Astrocyte (in vitro differentiated cells and primary cell): ENCODE measurements at regions not wholly inside any gene's neighbourhood (a gene's known extent, or its start where the extent isn't known, plus 50 kb on each side); places are given as distances from the start of the nearest gene placed in this dataset.

ENCODE experiments used
- DNase-seq: peaks from one replicate; pipeline ENCODE4 v3.0.0-alpha.2; 2010; ENCODE audit warnings: low read depth
- FAIRE-seq: peaks from 2 replicates; lab custom pipeline; 2011; peaks lifted over from hg19 to GRCh38; lab: Jason Lieb, UNC
- H2AFZ ChIP-seq: 2 replicates; pipeline ENCODE4 v1.6.0; 2012; ENCODE audit warnings: low read depth, low read length, inconsistent platforms
- H3K27ac ChIP-seq: 2 replicates; pipeline ENCODE4 v1.5.1; 2011; ENCODE audit warnings: low read depth, low read length, inconsistent platforms
- H3K27me3 ChIP-seq: 2 replicates; pipeline ENCODE4 v1.6.0; 2011; ENCODE audit warnings: low read length, inconsistent platforms; ENCODE audit not compliant: insufficient read depth
- H3K36me3 ChIP-seq: 2 replicates; pipeline ENCODE4 v1.5.1; 2011; ENCODE audit warnings: low read length, inconsistent platforms; ENCODE audit not compliant: insufficient read depth
- H3K4me1 ChIP-seq: 2 replicates; pipeline ENCODE4 v1.5.1; 2011; ENCODE audit warnings: low read length, inconsistent platforms; ENCODE audit not compliant: insufficient read depth
- H3K4me2 ChIP-seq: 2 replicates; pipeline ENCODE4 v1.6.0; 2012; ENCODE audit warnings: low read length, inconsistent platforms
- H3K4me3 ChIP-seq: 2 replicates; pipeline ENCODE4 v1.5.1; 2011; ENCODE audit warnings: low read depth, mild to moderate bottlenecking, low read length, inconsistent platforms; ENCODE audit not compliant: insufficient read depth
- H3K79me2 ChIP-seq: 2 replicates; pipeline ENCODE4 v1.6.0; 2012; ENCODE audit warnings: mild to moderate bottlenecking, low read length, inconsistent platforms; ENCODE audit not compliant: insufficient read depth
- H3K9ac ChIP-seq: 2 replicates; pipeline ENCODE4 v1.6.0; 2012; ENCODE audit warnings: mild to moderate bottlenecking, low read length, inconsistent platforms
- H3K9me3 ChIP-seq: 2 replicates; pipeline ENCODE4 v1.5.1; 2012; ENCODE audit warnings: low read depth, mild to moderate bottlenecking, low read length, inconsistent platforms; ENCODE audit not compliant: insufficient read depth
- H4K20me1 ChIP-seq: 2 replicates; pipeline ENCODE4 v1.6.0; 2012; ENCODE audit warnings: low read length, inconsistent platforms; ENCODE audit not compliant: insufficient read depth
- H3K27ac Mint-ChIP-seq: one replicate; pipeline ENCODE4 v1.8.0; 2021; ENCODE audit warnings: mild to moderate bottlenecking, mixed read lengths; ENCODE audit not compliant: unreplicated experiment
- H3K27me3 Mint-ChIP-seq: one replicate; pipeline ENCODE4 v1.8.0; 2021; ENCODE audit warnings: low read depth, mixed read lengths; ENCODE audit not compliant: unreplicated experiment
- H3K36me3 Mint-ChIP-seq: one replicate; pipeline ENCODE4 v1.8.0; 2021; ENCODE audit warnings: low read depth, mixed read lengths; ENCODE audit not compliant: unreplicated experiment
- H3K4me1 Mint-ChIP-seq: one replicate; pipeline ENCODE4 v1.8.0; 2021; ENCODE audit warnings: low read depth, mixed read lengths; ENCODE audit not compliant: unreplicated experiment
- H3K4me3 Mint-ChIP-seq: one replicate; pipeline ENCODE4 v1.8.0; 2021; ENCODE audit warnings: mild to moderate bottlenecking, moderate library complexity, mixed read lengths; ENCODE audit not compliant: unreplicated experiment
- H3K9me3 Mint-ChIP-seq: one replicate; pipeline ENCODE4 v1.8.0; 2021; ENCODE audit warnings: mild to moderate bottlenecking, mixed read lengths; ENCODE audit not compliant: unreplicated experiment
- EZH2 ChIP-seq: IDR thresholded peaks from 2 replicates; pipeline ENCODE4 v1.6.1; 2012; ENCODE audit warnings: mild to moderate bottlenecking, low read length, inconsistent platforms; ENCODE audit not compliant: insufficient read depth
- TF ChIP-seq, protein P1 (sequence below): IDR thresholded peaks from 2 replicates; pipeline ENCODE4 v1.5.1; 2011; ENCODE audit warnings: low read depth, mild to moderate bottlenecking, inconsistent platforms, low read length, moderate library complexity; ENCODE audit not compliant: insufficient read depth

DNA sequence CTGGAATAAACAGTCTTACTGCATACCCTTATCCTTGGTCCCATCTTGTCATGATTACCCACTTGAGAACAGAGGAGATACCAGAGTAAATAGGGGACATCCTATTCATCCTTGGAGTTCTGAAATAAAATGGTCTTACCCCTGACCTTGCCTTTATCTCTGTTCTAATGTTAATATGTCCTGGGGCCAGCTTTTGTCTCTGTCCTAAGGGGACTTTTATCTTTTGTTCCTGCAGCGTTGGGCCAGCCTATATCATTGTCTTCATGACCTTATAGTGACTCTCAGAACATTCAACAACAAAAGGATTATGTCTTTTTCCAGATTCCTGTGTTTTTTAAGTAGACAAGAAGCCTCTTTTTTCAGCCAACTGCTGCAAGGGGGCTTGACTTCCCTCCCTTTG is 1057.5 kb downstream of the LRFN5 start:
- DNase-seq (no peak), FAIRE-seq (no peak)
- H3K4me3 ChIP-seq: no peak overlapping the region
- H3K79me2 ChIP-seq: no peaks in the 10 kb centered on the region
- H3K27me3 ChIP-seq: no peaks in the 10 kb centered on the region
- H3K4me1 ChIP-seq: no peaks in the 10 kb centered on the region
- H3K9me3 Mint-ChIP-seq: no peaks in the 10 kb centered on the region
- no peak overlapping the region for H3K27ac ChIP-seq
- no peak overlapping the region for H3K4me2 ChIP-seq
- H2AFZ ChIP-seq: no peak overlapping the region
- no peak overlapping the region for H3K4me3 Mint-ChIP-seq
- TF ChIP-seq EZH2: no peak
- TF ChIP-seq, protein P1, sequence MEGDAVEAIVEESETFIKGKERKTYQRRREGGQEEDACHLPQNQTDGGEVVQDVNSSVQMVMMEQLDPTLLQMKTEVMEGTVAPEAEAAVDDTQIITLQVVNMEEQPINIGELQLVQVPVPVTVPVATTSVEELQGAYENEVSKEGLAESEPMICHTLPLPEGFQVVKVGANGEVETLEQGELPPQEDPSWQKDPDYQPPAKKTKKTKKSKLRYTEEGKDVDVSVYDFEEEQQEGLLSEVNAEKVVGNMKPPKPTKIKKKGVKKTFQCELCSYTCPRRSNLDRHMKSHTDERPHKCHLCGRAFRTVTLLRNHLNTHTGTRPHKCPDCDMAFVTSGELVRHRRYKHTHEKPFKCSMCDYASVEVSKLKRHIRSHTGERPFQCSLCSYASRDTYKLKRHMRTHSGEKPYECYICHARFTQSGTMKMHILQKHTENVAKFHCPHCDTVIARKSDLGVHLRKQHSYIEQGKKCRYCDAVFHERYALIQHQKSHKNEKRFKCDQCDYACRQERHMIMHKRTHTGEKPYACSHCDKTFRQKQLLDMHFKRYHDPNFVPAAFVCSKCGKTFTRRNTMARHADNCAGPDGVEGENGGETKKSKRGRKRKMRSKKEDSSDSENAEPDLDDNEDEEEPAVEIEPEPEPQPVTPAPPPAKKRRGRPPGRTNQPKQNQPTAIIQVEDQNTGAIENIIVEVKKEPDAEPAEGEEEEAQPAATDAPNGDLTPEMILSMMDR: no peak
- H3K27ac Mint-ChIP-seq: no peak overlapping the region
- no peaks in the 10 kb centered on the region for H3K36me3 ChIP-seq
- no peak overlapping the region for H3K9ac ChIP-seq
- H3K4me1 Mint-ChIP-seq: no peaks in the 10 kb centered on the region
- no peaks in the 10 kb centered on the region for H3K27me3 Mint-ChIP-seq
- H3K36me3 Mint-ChIP-seq: no peaks in the 10 kb centered on the region
- no peaks in the 10 kb centered on the region for H4K20me1 ChIP-seq
- no peaks in the 10 kb centered on the region for H3K9me3 ChIP-seq

DNA sequence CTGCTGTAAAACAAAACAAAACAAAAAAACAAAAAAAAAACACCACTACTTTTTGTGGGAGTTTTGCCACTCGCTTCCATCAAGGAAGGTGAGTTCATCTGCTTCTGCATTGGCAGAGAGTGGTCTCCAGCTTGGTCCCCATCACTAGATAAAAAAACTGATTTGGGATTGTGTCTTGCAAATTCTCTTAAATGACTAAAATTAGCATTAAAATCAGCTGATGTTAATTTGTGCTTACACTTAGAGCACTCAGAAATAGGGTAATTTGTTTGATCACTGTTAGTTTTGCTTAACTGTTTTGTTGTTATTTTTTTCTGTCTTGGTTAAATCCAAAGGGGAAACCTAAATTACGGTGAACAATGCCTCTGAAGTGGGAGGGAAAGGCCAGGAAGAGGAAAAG is 1048.0 kb downstream of the LRFN5 start:
- no peak for TF ChIP-seq EZH2
- H3K4me1 ChIP-seq: no peaks in the 10 kb centered on the region
- Mint-ChIP-seq H3K9me3 (no peaks in the 10 kb centered on the region), H3K27me3 (no peaks in the 10 kb centered on the region), H3K36me3 (no peaks in the 10 kb centered on the region), H3K4me1 (no peaks in the 10 kb centered on the region), H3K4me3 (no peak overlapping the region), H3K27ac (no peak overlapping the region)
- H3K4me2 ChIP-seq: no peak overlapping the region
- H3K9ac ChIP-seq: no peak overlapping the region
- DNase-seq (no peak), FAIRE-seq (no peak)
- no peaks in the 10 kb centered on the region for H3K9me3 ChIP-seq
- no peaks in the 10 kb centered on the region for H3K79me2 ChIP-seq
- no peaks in the 10 kb centered on the region for H3K36me3 ChIP-seq
- no peak overlapping the region for H2AFZ ChIP-seq
- H4K20me1 ChIP-seq: no peaks in the 10 kb centered on the region
- no peak overlapping the region for H3K4me3 ChIP-seq
- H3K27ac ChIP-seq: no peak overlapping the region
- H3K27me3 ChIP-seq: no peaks in the 10 kb centered on the region

GRCh38 chr14:42642787-42643186 is 1036.1 kb downstream of the LRFN5 start:
- FAIRE-seq (no peak), DNase-seq (no peak)
- Histone ChIP-seq H3K4me1 (no peaks in the 10 kb centered on the region), H3K4me2 (no peak overlapping the region), H3K9ac (no peak overlapping the region), H3K9me3 (no peaks in the 10 kb centered on the region), H3K4me3 (no peak overlapping the region), H3K36me3 (no peaks in the 10 kb centered on the region), H4K20me1 (no peaks in the 10 kb centered on the region), H3K79me2 (no peaks in the 10 kb centered on the region), H3K27ac (no peak overlapping the region), H2AFZ (no peak overlapping the region), H3K27me3 (no peaks in the 10 kb centered on the region)
- no peaks in the 10 kb centered on the region for H3K4me1 Mint-ChIP-seq
- H3K27ac Mint-ChIP-seq: no peak overlapping the region
- H3K4me3 Mint-ChIP-seq: no peak overlapping the region
- H3K9me3 Mint-ChIP-seq: peaks cover 3% of the 10 kb centered on the region
- no peaks in the 10 kb centered on the region for H3K27me3 Mint-ChIP-seq
- no peaks in the 10 kb centered on the region for H3K36me3 Mint-ChIP-seq
- TF ChIP-seq, protein P1: no peak
- no peak for TF ChIP-seq EZH2
